Stimulated activated CD8-positive, alpha-beta memory T cell treated with anti-CD3 and anti-CD28 coated beads, Interleukin-4, amount 100 ng/mL, for 48 hours (primary cell): ENCODE measurements at regions not wholly inside any gene's neighbourhood (a gene's known extent, or its start where the extent isn't known, plus 50 kb on each side); places are given as distances from the start of the nearest gene placed in this dataset.
"Not testable (repeated sequence)": the region's sequence is repeated elsewhere in the genome, so short reads cannot be mapped to it uniquely, and the experiment has no call there.

Source experiments
- DNase-seq: peaks from one replicate; pipeline ENCODE4 v3.0.0-alpha.2; 2020

GRCh38 chr5:38607396-38607795 lies 51.0 kb upstream of the LIFR start:
- no peak for DNase-seq

DNA sequence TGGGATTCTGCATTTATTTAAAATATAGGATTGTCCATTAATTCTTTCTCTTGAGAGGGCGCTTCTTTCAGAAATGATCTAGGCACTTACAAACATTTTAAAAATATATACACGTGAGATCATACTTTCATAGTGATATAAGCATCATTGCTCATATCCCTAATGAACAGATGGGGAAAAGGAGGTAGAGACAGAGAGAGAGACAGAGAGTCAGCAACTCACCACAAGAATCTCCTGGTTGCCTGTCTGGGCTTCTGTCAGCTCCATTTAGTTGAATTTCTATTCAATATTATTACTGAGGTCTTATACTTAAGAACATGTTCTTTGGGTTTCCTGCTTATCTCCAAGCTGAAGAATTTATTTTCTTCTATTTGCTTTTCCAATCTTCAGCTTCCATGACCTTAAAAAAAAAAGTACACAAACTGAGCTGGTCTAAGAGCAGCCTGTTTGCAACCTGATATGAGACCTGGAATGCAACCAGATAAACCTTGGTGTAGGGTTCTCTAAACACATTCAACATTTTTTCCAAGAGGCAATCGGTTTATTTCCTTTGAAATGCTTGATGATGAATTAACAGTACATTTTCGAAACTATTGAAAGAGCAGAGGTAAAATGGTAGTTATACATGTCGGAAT lies 51.6 kb upstream of the LIFR start:
- no peak for DNase-seq

GRCh38 chr5:38608874-38609273 lies 52.4 kb upstream of the LIFR start:
- no peak for DNase-seq

DNA sequence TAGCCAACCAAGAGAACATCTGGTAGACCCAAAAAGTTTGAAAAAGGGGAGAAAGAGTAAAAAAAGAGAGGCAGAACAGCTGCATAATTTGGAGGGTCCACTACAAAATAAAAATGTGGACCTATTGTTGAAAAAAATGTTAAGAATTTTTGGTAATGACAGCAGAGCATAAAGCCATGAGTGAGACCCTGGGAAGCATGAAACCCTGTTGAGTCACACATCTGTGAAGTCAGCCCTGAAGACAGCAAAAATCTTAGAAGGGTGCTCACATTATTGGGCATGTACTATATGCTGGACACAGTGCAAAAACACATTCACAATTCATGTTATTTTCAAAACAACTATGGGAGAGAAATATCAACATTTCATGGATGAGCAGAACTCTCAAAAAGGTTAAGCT lies 56.4 kb upstream of the LIFR start:
- no peak for DNase-seq

DNA sequence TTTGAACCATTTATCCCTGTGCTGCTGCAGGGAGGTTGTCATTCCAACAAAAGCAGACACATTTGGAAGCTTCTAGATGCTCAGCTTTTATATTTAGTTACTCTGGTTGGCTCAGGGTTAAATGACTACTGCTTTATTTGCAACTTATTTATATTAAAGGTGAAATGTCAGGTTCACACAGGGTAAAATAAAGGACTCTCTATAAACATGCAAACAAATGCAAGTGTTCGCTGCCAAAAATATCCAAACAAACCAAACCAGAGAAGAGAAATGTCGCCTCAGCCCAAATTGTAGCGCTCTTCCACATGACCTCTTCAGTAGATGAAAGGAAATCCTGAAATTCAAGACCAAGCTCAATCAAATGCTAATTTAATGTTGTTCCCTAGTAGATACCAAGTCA lies 57.0 kb upstream of the LIFR start:
- no peak for DNase-seq

DNA sequence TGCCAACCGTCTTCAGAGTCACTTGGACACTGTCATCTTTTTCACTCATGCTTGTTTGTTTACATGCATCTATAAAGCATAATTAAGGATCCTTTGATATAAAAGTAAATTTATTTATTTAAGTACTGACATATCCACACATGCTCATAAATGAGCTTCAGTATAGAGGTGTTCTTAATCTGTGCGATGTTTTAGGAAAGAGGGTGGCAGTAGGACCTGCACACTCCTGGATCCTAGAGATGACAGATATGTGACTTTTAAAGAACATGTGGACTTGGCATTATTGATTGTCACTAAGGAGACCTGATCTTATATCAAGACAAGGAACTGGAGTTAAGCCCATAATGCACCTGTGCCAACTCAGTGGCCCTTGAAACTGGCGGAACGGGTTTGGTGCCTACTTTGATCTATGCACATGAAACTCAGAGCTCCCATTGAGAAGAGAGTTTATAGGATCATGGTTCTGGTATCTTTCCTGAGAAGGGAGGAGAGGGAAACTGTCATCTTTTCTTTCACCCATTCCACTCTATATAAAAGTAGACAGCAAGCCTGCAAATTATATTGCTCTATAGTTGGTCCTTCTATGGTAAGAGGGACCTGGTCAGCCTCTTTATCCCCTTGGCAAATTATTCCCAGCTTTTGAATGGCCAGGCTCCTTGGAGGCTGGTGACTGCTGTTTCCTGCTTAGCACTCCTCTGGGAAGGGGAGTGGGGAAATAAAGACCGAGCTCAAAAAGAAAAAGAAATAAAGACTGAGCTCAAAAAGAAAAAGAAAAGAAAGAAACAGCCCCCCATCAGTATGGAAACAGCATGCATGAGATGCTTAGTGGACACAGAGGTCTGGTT lies 57.8 kb upstream of the LIFR start:
- no peak for DNase-seq

GRCh38 chr5:38615042-38615441 lies 58.6 kb upstream of the LIFR start:
- no peak for DNase-seq

DNA sequence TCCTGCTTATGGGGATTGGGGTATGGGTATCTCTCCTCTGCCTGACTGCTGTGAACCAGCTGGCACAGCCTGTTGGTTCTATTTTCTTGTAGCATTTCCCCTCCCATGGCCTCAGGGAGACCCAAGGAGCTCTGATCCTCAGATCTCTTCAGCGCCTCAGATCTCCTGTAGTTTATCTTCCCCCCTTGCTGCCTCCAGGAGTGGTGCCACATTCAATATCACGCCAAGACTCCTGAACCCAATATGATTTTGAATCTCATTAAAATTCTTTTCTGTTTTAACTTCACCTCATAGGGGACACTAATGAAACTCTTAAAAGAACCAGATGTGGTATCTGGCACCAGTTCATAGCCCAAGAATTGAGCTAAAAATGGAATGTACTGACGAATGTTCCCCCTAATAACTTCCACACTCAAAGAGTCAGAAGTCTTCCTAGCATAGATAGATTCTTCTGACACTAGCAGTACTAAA lies 59.6 kb upstream of the LIFR start:
- DNase-seq = no peak

GRCh38 chr5:38618154-38618553 lies 61.7 kb upstream of the LIFR start:
- DNase-seq = no peak

GRCh38 chr5:38621331-38621730 lies 64.9 kb upstream of the LIFR start:
- DNase-seq = no peak

GRCh38 chr5:38621840-38622437 lies 65.5 kb upstream of the LIFR start:
- DNase-seq = no peak

- no peak for DNase-seq
These were observed 66.3 kb upstream of the LIFR start for GRCh38 chr5:38622723-38623129.

- DNase-seq = not testable (repeated sequence)
These were observed 68.1 kb upstream of the LIFR start for GRCh38 chr5:38624541-38624940.

DNA sequence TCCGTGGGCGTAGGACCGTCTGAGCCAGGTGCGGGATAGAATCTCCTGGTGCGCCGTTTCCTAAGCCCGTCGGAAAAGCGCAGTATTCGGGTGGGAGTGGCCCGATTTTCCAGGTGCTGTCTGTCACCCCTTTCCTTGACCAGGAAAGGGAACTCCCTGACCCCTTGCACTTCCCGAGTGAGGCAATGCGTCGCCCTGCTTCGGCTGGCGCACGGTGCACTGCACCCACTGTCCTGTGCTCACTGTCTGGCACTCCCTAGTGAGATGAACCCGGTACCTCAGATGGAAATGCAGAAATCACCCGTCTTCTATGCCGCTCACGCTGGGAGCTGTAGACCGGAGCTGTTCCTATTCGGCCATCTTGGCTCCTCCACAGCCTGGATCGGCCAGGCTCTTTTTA lies 74.9 kb upstream of the LIFR start:
- not testable (repeated sequence) for DNase-seq

GRCh38 chr5:38634568-38635369 lies 78.3 kb upstream of the LIFR start:
- no peak for DNase-seq

- DNase-seq = no peak
These were observed 80.2 kb upstream of the LIFR start for GRCh38 chr5:38636626-38637025.

DNA sequence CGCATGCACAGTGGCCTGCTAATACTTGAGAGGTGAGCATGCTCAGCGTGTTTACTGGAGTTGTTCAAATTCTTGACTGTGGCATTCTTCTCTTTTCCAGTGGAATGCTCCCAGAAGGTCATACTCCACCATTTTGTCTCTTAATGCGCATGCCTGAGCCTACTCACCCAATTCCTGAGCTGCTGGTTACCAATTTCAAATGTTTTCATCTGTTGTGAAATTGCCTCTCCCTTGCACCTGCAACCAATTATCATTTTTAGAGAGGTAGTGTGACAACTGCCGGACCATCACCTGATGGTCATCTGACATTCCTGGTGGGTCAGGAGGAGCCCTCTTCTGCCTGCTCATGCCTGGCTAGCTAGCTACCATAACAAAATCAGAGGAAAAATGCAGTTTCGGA lies 82.2 kb upstream of the LIFR start:
- DNase-seq = no peak

DNA sequence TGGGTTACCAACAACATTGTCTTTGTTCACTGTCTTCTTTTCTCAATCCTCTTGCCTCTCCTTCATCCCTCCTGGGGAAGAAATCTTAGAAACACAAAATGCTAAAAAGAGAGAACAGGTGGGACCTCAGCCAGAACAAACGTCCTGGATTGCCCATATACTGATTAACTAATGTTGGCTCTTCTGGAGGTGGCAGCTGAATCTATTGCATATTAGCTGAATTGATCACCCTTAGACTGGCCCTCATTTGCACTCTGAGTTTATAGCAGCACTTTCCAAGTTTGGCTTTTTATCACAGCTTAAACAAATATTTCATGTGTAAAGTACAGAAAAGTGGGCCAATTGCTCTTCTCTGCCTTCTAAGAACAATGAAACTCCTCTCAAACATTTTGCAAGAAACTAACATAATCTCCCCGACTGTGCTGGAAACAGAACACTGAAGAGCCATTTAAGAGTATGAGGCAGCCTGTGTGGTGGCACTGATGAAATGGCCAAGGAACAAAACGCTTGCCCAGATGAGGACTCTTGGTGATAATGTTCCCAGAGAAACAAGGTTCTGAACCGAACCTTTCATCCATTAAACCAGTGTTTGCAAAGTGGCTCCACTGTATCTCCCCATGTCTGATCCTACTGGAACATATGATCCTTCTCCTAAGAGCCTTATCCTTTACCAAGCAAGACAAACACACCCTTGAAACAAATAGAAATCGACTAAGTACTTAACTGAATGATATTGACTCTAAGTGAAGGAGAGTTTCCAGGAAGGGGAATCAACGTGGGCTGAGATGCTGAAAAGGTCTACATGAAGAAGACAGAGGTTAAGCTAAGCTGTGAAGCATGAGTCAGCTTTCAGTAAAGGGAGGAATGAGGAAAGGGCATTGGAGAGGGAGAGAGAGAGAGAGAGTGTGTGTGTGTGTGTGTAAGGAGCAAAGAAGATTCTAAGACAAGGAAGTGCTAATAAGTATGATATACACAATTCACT lies 83.2 kb upstream of the LIFR start:
- no peak for DNase-seq

DNA sequence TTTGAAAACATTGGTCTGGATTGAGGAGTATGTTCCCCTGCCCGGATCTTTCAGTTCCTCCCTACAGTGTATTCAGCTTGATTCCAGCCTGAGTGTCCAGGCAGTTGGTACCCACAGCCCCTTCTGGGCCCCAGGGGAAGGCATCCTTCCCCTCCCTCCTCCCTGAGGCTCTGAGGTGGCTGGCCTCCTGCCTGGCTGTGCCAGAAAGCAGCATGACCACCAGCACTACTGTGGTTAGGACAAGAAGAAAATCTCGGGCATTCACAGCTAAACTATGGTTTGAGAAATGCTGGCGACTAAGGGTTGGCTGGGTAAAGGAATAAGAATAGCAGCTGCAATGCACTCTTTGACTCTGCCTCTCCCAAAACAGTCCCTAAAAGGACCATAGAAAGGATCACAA lies 84.6 kb upstream of the LIFR start:
- DNase-seq = no peak

DNA sequence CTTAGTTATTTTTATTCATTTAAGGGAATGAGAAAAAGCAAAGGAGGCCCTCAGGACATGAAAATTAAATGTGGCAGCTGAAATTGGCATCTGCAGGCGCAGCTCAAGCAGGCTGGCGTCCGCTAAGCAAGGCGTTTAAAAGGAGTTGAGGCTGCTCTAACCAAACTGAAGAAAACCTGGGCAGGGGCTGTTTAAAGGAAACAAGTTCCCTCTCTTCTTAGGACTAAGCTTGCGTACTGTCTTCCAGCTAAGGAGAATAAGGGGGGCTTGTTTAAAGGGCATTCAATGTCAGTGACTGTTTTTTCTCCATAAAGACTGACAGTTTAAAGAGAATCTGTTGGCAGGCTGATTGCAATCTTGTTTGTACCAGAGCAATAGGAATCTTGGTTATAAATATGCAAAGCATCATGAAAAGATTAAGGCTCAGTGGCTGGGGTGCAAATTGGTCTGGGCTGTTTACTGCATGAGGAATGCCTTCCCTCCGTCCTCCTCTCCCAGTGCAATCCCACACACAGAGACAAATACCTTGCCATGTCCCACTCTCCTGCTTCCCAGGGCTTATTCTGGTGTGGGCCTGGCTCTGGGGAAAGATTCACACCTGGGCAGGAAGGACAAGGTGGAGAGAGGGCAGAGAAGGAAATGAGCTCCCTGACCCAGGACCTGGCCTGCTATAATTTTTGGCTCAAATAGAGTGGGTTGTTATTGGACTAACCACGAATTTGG lies 85.9 kb upstream of the LIFR start:
- no peak for DNase-seq

- no peak for DNase-seq
These were observed 87.2 kb upstream of the LIFR start for GRCh38 chr5:38643616-38644015.
